OCI-LY7 (cell line): ENCODE measurements at regions not wholly inside any gene's neighbourhood (a gene's known extent, or its start where the extent isn't known, plus 50 kb on each side); places are given as distances from the start of the nearest gene placed in this dataset.

Experiments
- EZH2phosphoT487 ChIP-seq: fragments of 200-600 bp; sonication (generic); IDR thresholded peaks from 2 replicates; pipeline ENCODE4 v1.6.1; 2018; ENCODE audit warnings: low read depth, borderline replicate concordance, mild to moderate bottlenecking, mixed run types, antibody characterized with exemption, low read length, moderate library complexity, mixed read lengths
- TF ChIP-seq, protein P1 (sequence below): fragments of 200-600 bp; sonication (generic); conservative IDR thresholded peaks from 2 replicates; pipeline ENCODE4 v1.5.1; 2014; ENCODE audit warnings: mild to moderate bottlenecking, antibody characterized with exemption, low read length, moderate library complexity, mixed read lengths

DNA sequence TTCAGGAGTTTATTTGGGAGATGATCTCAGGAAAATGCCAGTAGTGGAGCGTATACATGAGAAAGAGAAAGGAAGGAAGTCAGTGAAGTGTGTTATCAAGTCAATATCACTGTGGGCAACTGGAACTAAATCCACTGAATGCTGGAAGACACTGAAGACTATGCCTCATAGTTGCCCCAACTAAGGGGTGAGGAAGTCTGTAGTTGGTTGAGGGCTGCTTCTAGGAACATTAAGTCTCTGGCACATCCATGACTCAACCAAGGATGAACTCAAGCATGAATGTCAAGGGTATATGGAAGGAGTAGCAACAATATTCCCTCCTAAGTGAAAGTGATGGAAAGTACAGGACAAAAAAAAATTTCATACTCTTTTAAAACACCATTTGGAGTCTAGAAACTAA, 167.9 kb downstream of the MAGEB17 start:
- TF ChIP-seq, protein P1, sequence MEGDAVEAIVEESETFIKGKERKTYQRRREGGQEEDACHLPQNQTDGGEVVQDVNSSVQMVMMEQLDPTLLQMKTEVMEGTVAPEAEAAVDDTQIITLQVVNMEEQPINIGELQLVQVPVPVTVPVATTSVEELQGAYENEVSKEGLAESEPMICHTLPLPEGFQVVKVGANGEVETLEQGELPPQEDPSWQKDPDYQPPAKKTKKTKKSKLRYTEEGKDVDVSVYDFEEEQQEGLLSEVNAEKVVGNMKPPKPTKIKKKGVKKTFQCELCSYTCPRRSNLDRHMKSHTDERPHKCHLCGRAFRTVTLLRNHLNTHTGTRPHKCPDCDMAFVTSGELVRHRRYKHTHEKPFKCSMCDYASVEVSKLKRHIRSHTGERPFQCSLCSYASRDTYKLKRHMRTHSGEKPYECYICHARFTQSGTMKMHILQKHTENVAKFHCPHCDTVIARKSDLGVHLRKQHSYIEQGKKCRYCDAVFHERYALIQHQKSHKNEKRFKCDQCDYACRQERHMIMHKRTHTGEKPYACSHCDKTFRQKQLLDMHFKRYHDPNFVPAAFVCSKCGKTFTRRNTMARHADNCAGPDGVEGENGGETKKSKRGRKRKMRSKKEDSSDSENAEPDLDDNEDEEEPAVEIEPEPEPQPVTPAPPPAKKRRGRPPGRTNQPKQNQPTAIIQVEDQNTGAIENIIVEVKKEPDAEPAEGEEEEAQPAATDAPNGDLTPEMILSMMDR, result no peak
- TF ChIP-seq EZH2phosphoT487, result no peak
